H9 (cell line): ENCODE measurements at regions not wholly inside any gene's neighbourhood (a gene's known extent, or its start where the extent isn't known, plus 50 kb on each side); places are given as distances from the start of the nearest gene placed in this dataset.

Experiments
- DNase-seq: peaks from one replicate; pipeline ENCODE4 v3.0.0-alpha.2; 2017
- H2AFZ ChIP-seq: one replicate; pipeline ENCODE4 v1.6.1; 2013; ENCODE audit warnings: mild to moderate bottlenecking, low read length, control low read depth, moderate library complexity
- H2AK5ac ChIP-seq: 2 replicates; pipeline ENCODE4 v1.6.1; 2013; ENCODE audit warnings: low read length, control low read depth, mixed read lengths; ENCODE audit not compliant: insufficient read length
- H2BK120ac ChIP-seq: one replicate; pipeline ENCODE4 v1.6.1; 2013; ENCODE audit warnings: low read depth, mild to moderate bottlenecking, low read length, control low read depth, inconsistent platforms; ENCODE audit not compliant: poor library complexity, severe bottlenecking
- H2BK12ac ChIP-seq: 2 replicates; pipeline ENCODE4 v1.6.1; 2013; ENCODE audit warnings: low read length, control low read depth, mixed read lengths, low read depth; ENCODE audit not compliant: insufficient read length
- H2BK15ac ChIP-seq: 2 replicates; pipeline ENCODE4 v1.6.1; 2013; ENCODE audit warnings: low read depth, low read length, control low read depth
- H2BK20ac ChIP-seq: one replicate; pipeline ENCODE4 v1.6.1; 2013; ENCODE audit warnings: low read depth, mild to moderate bottlenecking, low read length, control low read depth, inconsistent platforms; ENCODE audit not compliant: poor library complexity, severe bottlenecking
- H2BK5ac ChIP-seq: 2 replicates; pipeline ENCODE4 v1.6.1; 2013; ENCODE audit warnings: low read length, control low read depth, mixed read lengths; ENCODE audit not compliant: insufficient read length
- H3K14ac ChIP-seq: 2 replicates; pipeline ENCODE4 v1.6.1; 2013; ENCODE audit warnings: low read length, control low read depth; ENCODE audit not compliant: insufficient read depth
- H3K18ac ChIP-seq: 2 replicates; pipeline ENCODE4 v1.6.1; 2013; ENCODE audit warnings: low read depth, mild to moderate bottlenecking, mixed read lengths, low read length, control low read depth; ENCODE audit not compliant: insufficient read length
- H3K23ac ChIP-seq: 2 replicates; pipeline ENCODE4 v1.6.1; 2013; ENCODE audit warnings: low read length, control low read depth, mixed read lengths, low read depth; ENCODE audit not compliant: insufficient read length
- H3K23me2 ChIP-seq: 2 replicates; pipeline ENCODE4 v1.6.1; 2013; ENCODE audit warnings: low read depth, mild to moderate bottlenecking, mixed read lengths, low read length, control low read depth; ENCODE audit not compliant: insufficient read length, poor library complexity, severe bottlenecking
- H3K27ac ChIP-seq: 2 replicates; pipeline ENCODE4 v1.5.1; 2013; ENCODE audit warnings: low read length, control low read depth, mixed read lengths, low read depth; ENCODE audit not compliant: insufficient read length
- H3K27me3 ChIP-seq: 2 replicates; pipeline ENCODE4 v1.6.1; 2013; ENCODE audit warnings: low read length, control low read depth, inconsistent platforms; ENCODE audit not compliant: insufficient read depth
- H3K4ac ChIP-seq: 2 replicates; pipeline ENCODE4 v1.6.1; 2013; ENCODE audit warnings: low read depth, mild to moderate bottlenecking, control low read depth, inconsistent platforms, low read length, moderate library complexity
- H3K4me1 ChIP-seq: 2 replicates; pipeline ENCODE4 v1.6.1; 2013; ENCODE audit warnings: low read length, control low read depth, inconsistent platforms; ENCODE audit not compliant: insufficient read depth
- H3K4me2 ChIP-seq: 2 replicates; pipeline ENCODE4 v1.6.1; 2013; ENCODE audit warnings: low read length, control low read depth, mixed read lengths; ENCODE audit not compliant: insufficient read length, insufficient read depth
- H3K56ac ChIP-seq: 2 replicates; pipeline ENCODE4 v1.6.1; 2013; ENCODE audit warnings: low read depth, mild to moderate bottlenecking, mixed read lengths, low read length, control low read depth; ENCODE audit not compliant: insufficient read length
- H3K79me1 ChIP-seq: 2 replicates; pipeline ENCODE4 v1.6.1; 2013; ENCODE audit warnings: low read depth, mild to moderate bottlenecking, moderate library complexity, low read length, control low read depth, inconsistent platforms; ENCODE audit not compliant: insufficient read depth, poor library complexity, severe bottlenecking
- H3K79me2 ChIP-seq: 2 replicates; pipeline ENCODE4 v1.6.1; 2013; ENCODE audit warnings: low read length, control low read depth, inconsistent platforms; ENCODE audit not compliant: insufficient read depth
- H3K9ac ChIP-seq: 2 replicates; pipeline ENCODE4 v1.6.1; 2013; ENCODE audit warnings: low read length, control low read depth, mixed read lengths; ENCODE audit not compliant: insufficient read length; ENCODE audit errors: extremely low read depth
- H3K9me3 ChIP-seq: one replicate; pipeline ENCODE4 v1.6.1; 2013; ENCODE audit warnings: low read depth, low read length, inconsistent platforms; ENCODE audit not compliant: control insufficient read depth
- H3T11ph ChIP-seq: one replicate; pipeline ENCODE4 v1.6.1; 2013; ENCODE audit warnings: mild to moderate bottlenecking, low read length, control low read depth, inconsistent platforms
- H4K20me1 ChIP-seq: one replicate; pipeline ENCODE4 v1.6.1; 2013; ENCODE audit not compliant: control insufficient read depth, insufficient read length, insufficient read depth
- H4K5ac ChIP-seq: 2 replicates; pipeline ENCODE4 v1.6.1; 2013; ENCODE audit warnings: low read depth, mild to moderate bottlenecking, mixed read lengths, low read length, control low read depth; ENCODE audit not compliant: insufficient read length
- H4K8ac ChIP-seq: replicated peaks from 2 replicates; pipeline ENCODE4 v1.6.1; 2013; ENCODE audit warnings: low read length, control low read depth, mixed read lengths, low read depth; ENCODE audit not compliant: insufficient read length
- H4K91ac ChIP-seq: 2 replicates; pipeline ENCODE4 v1.6.1; 2013; ENCODE audit warnings: low read depth, mild to moderate bottlenecking, moderate library complexity, mixed read lengths, low read length, control low read depth; ENCODE audit not compliant: insufficient read length
- H3K27ac Mint-ChIP-seq, 3 experiments: 2 replicates in 2 of 3; 3 replicates in 1 of 3; pipeline ENCODE4 v1.8.0; 2020 to 2021; ENCODE audit warnings: mixed read lengths in 3 of 3, mild to moderate bottlenecking in 1 of 3, moderate library complexity in 1 of 3
- H3K27me3 Mint-ChIP-seq: 2 replicates; pipeline ENCODE4 v1.8.0; 2021; ENCODE audit warnings: low read depth, mild to moderate bottlenecking, moderate library complexity, mixed read lengths
- H3K36me3 Mint-ChIP-seq, 3 experiments: 2 replicates in 2 of 3; 3 replicates in 1 of 3; pipeline ENCODE4 v1.8.0; 2020 to 2021; ENCODE audit warnings: low read depth in 3 of 3, mixed read lengths in 3 of 3; ENCODE audit not compliant: insufficient read depth in 1 of 3
- H3K4me1 Mint-ChIP-seq, 2 experiments: 2 replicates each; pipeline ENCODE4 v1.8.0; 2020; ENCODE audit warnings: mixed read lengths in 2 of 2
- H3K4me3 Mint-ChIP-seq, 2 experiments: 2 replicates in 1 of 2; 3 replicates in 1 of 2; pipeline ENCODE4 v1.8.0; 2020 to 2021; ENCODE audit warnings: mild to moderate bottlenecking in 2 of 2, mixed read lengths in 2 of 2, moderate library complexity in 1 of 2
- H3K9me3 Mint-ChIP-seq, 2 experiments: 2 replicates in 1 of 2; 3 replicates in 1 of 2; pipeline ENCODE4 v1.8.0; 2020; ENCODE audit warnings: mild to moderate bottlenecking in 2 of 2, mixed read lengths in 2 of 2, moderate library complexity in 1 of 2
- CTCF ChIP-seq: fragments of 200-600 bp; sonication (generic); conservative IDR thresholded peaks from 3 replicates; pipeline ENCODE4 v1.8.0; 2021; ENCODE audit warnings: antibody characterized with exemption, mild to moderate bottlenecking

- no peak overlapping the region for H2BK5ac ChIP-seq
- H3K27ac Mint-ChIP-seq, result no peak overlapping the region
Measured at GRCh38 chr1:177334903-177335302, 164.1 kb downstream of the BRINP2 start.

More at GRCh38 chr1:177334903-177335302, 164.1 kb downstream of the BRINP2 start:
- H2AFZ ChIP-seq, result no peak overlapping the region
- H3K27me3 ChIP-seq, result no peaks in the 10 kb centered on the region
- H3K9ac ChIP-seq, result no peak overlapping the region
- no peak overlapping the region for H3K27ac ChIP-seq
- no peak overlapping the region for H3K56ac ChIP-seq
- no peak overlapping the region for H3K4ac ChIP-seq
- no peak overlapping the region for H2BK15ac ChIP-seq
- no peak overlapping the region for H2BK20ac ChIP-seq
- no peak overlapping the region for H4K8ac ChIP-seq
- H3K18ac ChIP-seq, result no peak overlapping the region
- no peak overlapping the region for H3K23ac ChIP-seq
- H3K27me3 Mint-ChIP-seq, result no peaks in the 10 kb centered on the region; the same call in none of the 2 replicates
- no peaks in the 10 kb centered on the region for H3K23me2 ChIP-seq
- no peaks in the 10 kb centered on the region for H3K9me3 ChIP-seq
- no peak overlapping the region for H3K4me3 Mint-ChIP-seq
- H2AK5ac ChIP-seq, result no peak overlapping the region
- H4K20me1 ChIP-seq, result no peaks in the 10 kb centered on the region
- no peak overlapping the region for H3K14ac ChIP-seq
- H3K36me3 Mint-ChIP-seq, result no peaks in the 10 kb centered on the region
- H2BK120ac ChIP-seq, result no peak overlapping the region
- H4K91ac ChIP-seq, result no peak overlapping the region
- no peaks in the 10 kb centered on the region for H3K9me3 Mint-ChIP-seq
- no peak overlapping the region for H3T11ph ChIP-seq
- H2BK12ac ChIP-seq, result no peak overlapping the region
- 0 out of 4 replicates have a peak, but pooled peaks cover 0 to 3% of the 10 kb centered on the region in 2 experiments for H3K4me1 Mint-ChIP-seq
- H3K4me2 ChIP-seq, result no peak overlapping the region
- no peak for TF ChIP-seq CTCF
- no peaks in the 10 kb centered on the region for H3K79me1 ChIP-seq
- no peak overlapping the region for H4K5ac ChIP-seq
- no peak for DNase-seq
- no peaks in the 10 kb centered on the region for H3K79me2 ChIP-seq
- H3K4me1 ChIP-seq, result no peaks in the 10 kb centered on the region
